Activated B cell treated with CpG ODN at 0.5 μM for 24 hours (primary cell): ENCODE measurements at regions not wholly inside any gene's neighbourhood (a gene's known extent, or its start where the extent isn't known, plus 50 kb on each side); places are given as distances from the start of the nearest gene placed in this dataset.

Experiments
- ATAC-seq: fragments of 200-7000 bp; cut with Tn5 transposase; one replicate; pipeline ENCODE4 v1.10.0; 2021; ENCODE audit warnings: low read depth, mild to moderate bottlenecking, moderate library complexity
- CTCF ChIA-PET: fragments of 350-600 bp; sonication (Branson Sonifier 250); formaldehyde crosslinking; loops from one replicate; lab custom pipeline; 2021; ENCODE audit warnings: antibody characterized with exemption; lab: Charles Lee
- POLR2A ChIA-PET: fragments of 350-600 bp; sonication (Branson Sonifier 250); formaldehyde crosslinking; loops from one replicate; lab custom pipeline; 2021; ENCODE audit warnings: antibody characterized with exemption; lab: Charles Lee
- DNase-seq: peaks from one replicate; pipeline ENCODE4 v3.0.0; 2022
- H3K27ac Mint-ChIP-seq: one replicate; pipeline ENCODE4 v1.8.0; 2020; ENCODE audit warnings: mixed read lengths
- H3K27me3 Mint-ChIP-seq: one replicate; pipeline ENCODE4 v1.8.0; 2021; ENCODE audit warnings: mixed read lengths
- H3K36me3 Mint-ChIP-seq: one replicate; pipeline ENCODE4 v1.8.0; 2021; ENCODE audit warnings: low read depth, mixed read lengths
- H3K4me1 Mint-ChIP-seq: one replicate; pipeline ENCODE4 v1.8.0; 2021; ENCODE audit warnings: mixed read lengths
- H3K4me3 Mint-ChIP-seq: one replicate; pipeline ENCODE4 v1.8.0; 2020; ENCODE audit warnings: mild to moderate bottlenecking, mixed read lengths
- H3K9me3 Mint-ChIP-seq: one replicate; pipeline ENCODE4 v1.8.0; 2020; ENCODE audit warnings: mixed read lengths
- CTCF ChIP-seq: fragments of 200-600 bp; IDR thresholded peaks from one replicate; pipeline ENCODE4 v1.8.0; 2022; ENCODE audit warnings: antibody characterized with exemption, mild to moderate bottlenecking
- intact Hi-C: fragments of 100-400 bp; cut with micrococcal nuclease; formaldehyde crosslinking; loops from one replicate; pipeline ENCODE4 v1.15.1; 2024

- Mint-ChIP-seq H3K4me3 (no peak overlapping the region), H3K36me3 (no peaks in the 10 kb centered on the region), H3K9me3 (no peaks in the 10 kb centered on the region), H3K27me3 (no peaks in the 10 kb centered on the region), H3K27ac (no peak overlapping the region), H3K4me1 (no peaks in the 10 kb centered on the region)
- DNase-seq: no peak
- CTCF ChIA-PET: no interaction called here
- intact Hi-C loops: no loop called here
- POLR2A ChIA-PET: no interaction called here
- TF ChIP-seq CTCF: no peak
- ATAC-seq: no peak
These were observed 1281.7 kb upstream of the CELF4 start for GRCh38 chr18:38847326-38847725.

GRCh38 chr18:38843291-38843690, 1277.7 kb upstream of the CELF4 start:
- H3K27ac Mint-ChIP-seq: no peak overlapping the region
- no peaks in the 10 kb centered on the region for H3K36me3 Mint-ChIP-seq
- DNase-seq (no peak), ATAC-seq (no peak)
- no peaks in the 10 kb centered on the region for H3K4me1 Mint-ChIP-seq
- no peak overlapping the region for H3K4me3 Mint-ChIP-seq
- no peak for TF ChIP-seq CTCF
- POLR2A ChIA-PET: no interaction called here
- no peaks in the 10 kb centered on the region for H3K27me3 Mint-ChIP-seq
- CTCF ChIA-PET: no interaction called here
- intact Hi-C loops: no loop called here
- H3K9me3 Mint-ChIP-seq: no peaks in the 10 kb centered on the region

- no peaks in the 10 kb centered on the region for H3K27me3 Mint-ChIP-seq
- H3K4me1 Mint-ChIP-seq: no peaks in the 10 kb centered on the region
- no peaks in the 10 kb centered on the region for H3K9me3 Mint-ChIP-seq
- no peak for ATAC-seq
- ChIA-PET POLR2A (no interaction called here), CTCF (no interaction called here)
- intact Hi-C loops: no loop called here
- no peaks in the 10 kb centered on the region for H3K36me3 Mint-ChIP-seq
- no peak overlapping the region for H3K27ac Mint-ChIP-seq
- no peak for DNase-seq
- no peak for TF ChIP-seq CTCF
- H3K4me3 Mint-ChIP-seq: no peak overlapping the region
These were observed 1260.6 kb upstream of the CELF4 start for GRCh38 chr18:38826247-38826646.

- no peaks in the 10 kb centered on the region for H3K4me1 Mint-ChIP-seq
- no peaks in the 10 kb centered on the region for H3K9me3 Mint-ChIP-seq
- no peak for TF ChIP-seq CTCF
- ChIA-PET CTCF (no interaction called here), POLR2A (no interaction called here)
- DNase-seq (no peak), ATAC-seq (no peak)
- intact Hi-C loops: no loop called here
- H3K36me3 Mint-ChIP-seq: no peaks in the 10 kb centered on the region
- H3K4me3 Mint-ChIP-seq: no peak overlapping the region
- H3K27me3 Mint-ChIP-seq: no peaks in the 10 kb centered on the region
- no peak overlapping the region for H3K27ac Mint-ChIP-seq
These were observed 1245.6 kb upstream of the CELF4 start for GRCh38 chr18:38811209-38811608.

- CTCF ChIA-PET: no interaction called here
- intact Hi-C loops: no loop called here
- no peaks in the 10 kb centered on the region for H3K9me3 Mint-ChIP-seq
- no peak for TF ChIP-seq CTCF
- no peak overlapping the region for H3K4me3 Mint-ChIP-seq
- no peak for ATAC-seq
- H3K36me3 Mint-ChIP-seq: no peaks in the 10 kb centered on the region
- no peaks in the 10 kb centered on the region for H3K27me3 Mint-ChIP-seq
- POLR2A ChIA-PET: no interaction called here
- H3K4me1 Mint-ChIP-seq: no peaks in the 10 kb centered on the region
- DNase-seq: no peak
- no peak overlapping the region for H3K27ac Mint-ChIP-seq
These were observed 1245.2 kb upstream of the CELF4 start for GRCh38 chr18:38810789-38811188.
